OCI-LY7 (cell line): ENCODE measurements at regions not wholly inside any gene's neighbourhood (a gene's known extent, or its start where the extent isn't known, plus 50 kb on each side); places are given as distances from the start of the nearest gene placed in this dataset.

ENCODE experiments used
- BruUV-seq: library from RNA; stranded (reverse); fragments of 400-500 nt; replicated peaks from 2 replicates; lab custom pipeline; 2021; lab: Mats Ljungman, UMichigan
- CTCF ChIA-PET: fragments of 300-600 bp; sonication (Branson Sonifier 250); formaldehyde crosslinking; loops from one replicate; lab custom pipeline; 2022; ENCODE audit warnings: antibody characterized with exemption; ENCODE audit not compliant: unreplicated experiment; lab: Charles Lee
- POLR2A ChIA-PET: fragments of 300-600 bp; sonication (Branson Sonifier 250); formaldehyde crosslinking; loops from one replicate; lab custom pipeline; 2022; ENCODE audit warnings: antibody characterized with exemption; lab: Charles Lee
- DNase-seq: peaks from one replicate; pipeline ENCODE4 v3.0.0-alpha.2; 2015; ENCODE audit warnings: low spot score
- H2AFZ ChIP-seq: fragments of 200-600 bp; sonication (generic), shearing (Covaris generic); 2 replicates; pipeline ENCODE4 v1.6.1; 2014; ENCODE audit warnings: mild to moderate bottlenecking, antibody characterized with exemption, low read length, moderate library complexity
- H3K27ac ChIP-seq: fragments of 200-600 bp; sonication (generic); 2 replicates; pipeline ENCODE4 v1.5.1; 2014; ENCODE audit warnings: mixed run types, low read depth, mild to moderate bottlenecking, moderate library complexity, low read length, inconsistent platforms; ENCODE audit not compliant: poor library complexity, severe bottlenecking
- H3K36me3 ChIP-seq: fragments of 200-600 bp; sonication (generic); 2 replicates; pipeline ENCODE4 v1.6.1; 2014; ENCODE audit warnings: mild to moderate bottlenecking, antibody characterized with exemption, low read length, moderate library complexity, mixed read lengths; ENCODE audit not compliant: insufficient read depth
- H3K4me1 ChIP-seq: fragments of 200-600 bp; sonication (generic); 2 replicates; pipeline ENCODE4 v1.5.1; 2014; ENCODE audit warnings: mild to moderate bottlenecking, low read length; ENCODE audit not compliant: insufficient read depth, poor library complexity, severe bottlenecking
- H3K4me2 ChIP-seq: fragments of 200-600 bp; sonication (generic); 2 replicates; pipeline ENCODE4 v1.6.1; 2014; ENCODE audit warnings: mild to moderate bottlenecking, low read length
- H3K4me3 ChIP-seq: fragments of 200-600 bp; sonication (generic); 2 replicates; pipeline ENCODE4 v1.5.1; 2014; ENCODE audit warnings: mild to moderate bottlenecking, low read depth, low read length; ENCODE audit not compliant: poor library complexity, severe bottlenecking
- H3K79me2 ChIP-seq: fragments of 200-600 bp; sonication (generic); 2 replicates; pipeline ENCODE4 v1.6.1; 2016; ENCODE audit warnings: low read depth, mild to moderate bottlenecking, low read length, moderate library complexity, mixed read lengths; ENCODE audit not compliant: insufficient read depth
- H3K9me2 ChIP-seq: fragments of 200-600 bp; sonication (generic); 2 replicates; pipeline ENCODE4 v1.6.1; 2016; ENCODE audit warnings: mild to moderate bottlenecking, low read length, mixed read lengths; ENCODE audit not compliant: insufficient read depth
- H3K9me3 ChIP-seq: fragments of 200-600 bp; sonication (generic); 2 replicates; pipeline ENCODE4 v1.6.1; 2014; ENCODE audit warnings: mild to moderate bottlenecking, mixed run types, low read length, mixed read lengths
- H4K20me1 ChIP-seq: fragments of 200-600 bp; sonication (generic); 2 replicates; pipeline ENCODE4 v1.6.1; 2014; ENCODE audit warnings: mild to moderate bottlenecking, antibody characterized with exemption, low read length, moderate library complexity, mixed read lengths; ENCODE audit not compliant: insufficient read depth
- CTCF ChIP-seq: fragments of 200-600 bp; sonication (generic); conservative IDR thresholded peaks from 2 replicates; pipeline ENCODE4 v1.5.1; 2014; ENCODE audit warnings: mild to moderate bottlenecking, antibody characterized with exemption, low read length, moderate library complexity, mixed read lengths
- EZH2phosphoT487 ChIP-seq: fragments of 200-600 bp; sonication (generic); IDR thresholded peaks from 2 replicates; pipeline ENCODE4 v1.6.1; 2018; ENCODE audit warnings: low read depth, borderline replicate concordance, mild to moderate bottlenecking, mixed run types, antibody characterized with exemption, low read length, moderate library complexity, mixed read lengths
- intact Hi-C: fragments of 100-400 bp; cut with micrococcal nuclease; formaldehyde crosslinking; loops from one replicate; pipeline ENCODE4 v1.10.0; 2022; ENCODE audit not compliant: unreplicated experiment

- intact Hi-C loops, result no loop called here
- CTCF ChIA-PET, result no interaction called here
- no peak overlapping the region for H3K27ac ChIP-seq
- no peaks in the 10 kb centered on the region for H3K79me2 ChIP-seq
- H3K36me3 ChIP-seq, result no peaks in the 10 kb centered on the region
- no peaks in the 10 kb centered on the region for H4K20me1 ChIP-seq
- H3K9me3 ChIP-seq, result no peaks in the 10 kb centered on the region
- POLR2A ChIA-PET, result no interaction called here
- no peak overlapping the region for H3K4me3 ChIP-seq
- BruUV-seq, result no TSS peak
- H3K4me1 ChIP-seq, result no peaks in the 10 kb centered on the region
- no peak overlapping the region for H2AFZ ChIP-seq
- no peaks in the 10 kb centered on the region for H3K9me2 ChIP-seq
- TF ChIP-seq EZH2phosphoT487 (no peak), CTCF (no peak)
- no peak overlapping the region for H3K4me2 ChIP-seq
- DNase-seq, result no peak
Observed at GRCh38 chr1:165067829-165068228, 288.7 kb downstream of the LMX1A start.

- Histone ChIP-seq H4K20me1 (no peaks in the 10 kb centered on the region), H2AFZ (no peak overlapping the region), H3K36me3 (no peaks in the 10 kb centered on the region), H3K9me2 (no peaks in the 10 kb centered on the region), H3K4me1 (no peaks in the 10 kb centered on the region), H3K9me3 (no peaks in the 10 kb centered on the region), H3K4me3 (no peak overlapping the region), H3K79me2 (no peaks in the 10 kb centered on the region), H3K4me2 (no peak overlapping the region), H3K27ac (no peak overlapping the region)
- intact Hi-C loops, result no loop called here
- TF ChIP-seq EZH2phosphoT487 (no peak), CTCF (no peak)
- CTCF ChIA-PET, result no interaction called here
- BruUV-seq, result no TSS peak
- no peak for DNase-seq
- POLR2A ChIA-PET, result interaction anchor here (0.6 kb wide), 1 partner anchor 20 kb away, joined by 4 read pairs; no protein-coding TSS in a partner anchor
Observed at GRCh38 chr1:165063181-165063965, 293.1 kb downstream of the LMX1A start.

- intact Hi-C loops, result no loop called here
- no peaks in the 10 kb centered on the region for H3K36me3 ChIP-seq
- no peak overlapping the region for H3K27ac ChIP-seq
- ChIA-PET CTCF (no interaction called here), POLR2A (no interaction called here)
- H3K4me2 ChIP-seq, result no peak overlapping the region
- H2AFZ ChIP-seq, result no peak overlapping the region
- DNase-seq, result no peak
- H4K20me1 ChIP-seq, result no peaks in the 10 kb centered on the region
- no TSS peak for BruUV-seq
- no peaks in the 10 kb centered on the region for H3K79me2 ChIP-seq
- H3K4me3 ChIP-seq, result no peak overlapping the region
- TF ChIP-seq CTCF (no peak), EZH2phosphoT487 (no peak)
- no peaks in the 10 kb centered on the region for H3K4me1 ChIP-seq
- no peaks in the 10 kb centered on the region for H3K9me3 ChIP-seq
- no peaks in the 10 kb centered on the region for H3K9me2 ChIP-seq
Observed at GRCh38 chr1:165062346-165062745, 294.2 kb downstream of the LMX1A start.
